HEK293 (cell line): ENCODE measurements at regions not wholly inside any gene's neighbourhood (a gene's known extent, or its start where the extent isn't known, plus 50 kb on each side); places are given as distances from the start of the nearest gene placed in this dataset.

Experiments
- EGR2 ChIP-seq: fragments of 450-650 bp; formaldehyde crosslinking; IDR thresholded peaks from 2 replicates; pipeline ENCODE4 v1.5.1; 2016; ENCODE audit warnings: low read depth, missing biosample characterization, missing genetic modification characterization
- HOXA7 ChIP-seq: sonication (generic); formaldehyde crosslinking; IDR thresholded peaks from 2 replicates; pipeline ENCODE4 v1.8.1; 2022; ENCODE audit warnings: missing genetic modification reagents, borderline replicate concordance
- KLF16 ChIP-seq: fragments of 450-650 bp; formaldehyde crosslinking; IDR thresholded peaks from 2 replicates; pipeline ENCODE4 v1.5.1; 2017; ENCODE audit warnings: missing biosample characterization, missing genetic modification characterization
- MZF1 ChIP-seq: fragments of 450-650 bp; formaldehyde crosslinking; IDR thresholded peaks from 2 replicates; pipeline ENCODE4 v1.5.1; 2017; ENCODE audit warnings: missing biosample characterization, missing genetic modification characterization, borderline replicate concordance
- ZNF138 ChIP-seq: fragments of 450-650 bp; formaldehyde crosslinking; IDR thresholded peaks from 2 replicates; pipeline ENCODE4 v1.5.1; 2016; ENCODE audit warnings: missing biosample characterization, missing genetic modification characterization, borderline replicate concordance
- ZNF23 ChIP-seq: fragments of 450-650 bp; formaldehyde crosslinking; IDR thresholded peaks from 2 replicates; pipeline ENCODE4 v1.5.1; 2016; ENCODE audit warnings: missing biosample characterization, missing genetic modification characterization, borderline replicate concordance
- ZNF768 ChIP-seq: fragments of 450-650 bp; formaldehyde crosslinking; IDR thresholded peaks from 2 replicates; pipeline ENCODE4 v1.5.1; 2018; ENCODE audit warnings: missing biosample characterization, mild to moderate bottlenecking, missing genetic modification characterization
- ZSCAN23 ChIP-seq: fragments of 450-650 bp; formaldehyde crosslinking; IDR thresholded peaks from 2 replicates; pipeline ENCODE4 v1.5.1; 2016; ENCODE audit warnings: missing biosample characterization, missing genetic modification characterization
- ZSCAN30 ChIP-seq: fragments of 450-650 bp; IDR thresholded peaks from 2 replicates; pipeline ENCODE4 v1.5.1; 2018; ENCODE audit warnings: missing biosample characterization, mild to moderate bottlenecking, missing genetic modification characterization, moderate library complexity
- TF ChIP-seq, protein P1 (sequence below): fragments of 450-650 bp; formaldehyde crosslinking; IDR thresholded peaks from 2 replicates; pipeline ENCODE4 v1.5.1; 2016; ENCODE audit warnings: missing biosample characterization, missing genetic modification characterization
- TF ChIP-seq, protein P2 (sequence below): fragments of 450-650 bp; formaldehyde crosslinking; IDR thresholded peaks from 2 replicates; pipeline ENCODE4 v1.5.1; 2016; ENCODE audit warnings: missing biosample characterization, missing genetic modification characterization
- TF ChIP-seq, protein P3 (sequence below): fragments of 450-650 bp; formaldehyde crosslinking; IDR thresholded peaks from 2 replicates; pipeline ENCODE4 v1.5.1; 2016; ENCODE audit warnings: missing biosample characterization, missing genetic modification characterization
- TF ChIP-seq, protein P4 (sequence below): fragments of 450-650 bp; formaldehyde crosslinking; IDR thresholded peaks from 2 replicates; pipeline ENCODE4 v1.5.1; 2016; ENCODE audit warnings: missing biosample characterization, missing genetic modification characterization
- TF ChIP-seq, protein P5 (sequence below): fragments of 450-650 bp; formaldehyde crosslinking; IDR thresholded peaks from 2 replicates; pipeline ENCODE4 v1.5.0; 2017; ENCODE audit warnings: missing biosample characterization, missing genetic modification characterization, borderline replicate concordance

GRCh38 chr11:11157185-11157584, 195.9 kb downstream of the CSNK2A3 start:
- TF ChIP-seq KLF16: no peak
- no peak for TF ChIP-seq ZSCAN23 (tag by site-specific recombination)
- TF ChIP-seq HOXA7 (CRISPR knock-in tag): no peak
- no peak for TF ChIP-seq ZNF768 (tag by site-specific recombination)
- TF ChIP-seq EGR2 (tag by site-specific recombination): no peak
- TF ChIP-seq, protein P1, sequence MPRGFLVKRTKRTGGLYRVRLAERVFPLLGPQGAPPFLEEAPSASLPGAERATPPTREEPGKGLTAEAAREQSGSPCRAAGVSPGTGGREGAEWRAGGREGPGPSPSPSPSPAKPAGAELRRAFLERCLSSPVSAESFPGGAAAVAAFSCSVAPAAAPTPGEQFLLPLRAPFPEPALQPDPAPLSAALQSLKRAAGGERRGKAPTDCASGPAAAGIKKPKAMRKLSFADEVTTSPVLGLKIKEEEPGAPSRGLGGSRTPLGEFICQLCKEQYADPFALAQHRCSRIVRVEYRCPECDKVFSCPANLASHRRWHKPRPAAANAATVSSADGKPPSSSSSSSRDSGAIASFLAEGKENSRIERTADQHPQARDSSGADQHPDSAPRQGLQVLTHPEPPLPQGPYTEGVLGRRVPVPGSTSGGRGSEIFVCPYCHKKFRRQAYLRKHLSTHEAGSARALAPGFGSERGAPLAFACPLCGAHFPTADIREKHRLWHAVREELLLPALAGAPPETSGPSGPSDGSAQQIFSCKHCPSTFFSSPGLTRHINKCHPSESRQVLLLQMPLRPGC (tag by site-specific recombination): no peak
- TF ChIP-seq, protein P2, sequence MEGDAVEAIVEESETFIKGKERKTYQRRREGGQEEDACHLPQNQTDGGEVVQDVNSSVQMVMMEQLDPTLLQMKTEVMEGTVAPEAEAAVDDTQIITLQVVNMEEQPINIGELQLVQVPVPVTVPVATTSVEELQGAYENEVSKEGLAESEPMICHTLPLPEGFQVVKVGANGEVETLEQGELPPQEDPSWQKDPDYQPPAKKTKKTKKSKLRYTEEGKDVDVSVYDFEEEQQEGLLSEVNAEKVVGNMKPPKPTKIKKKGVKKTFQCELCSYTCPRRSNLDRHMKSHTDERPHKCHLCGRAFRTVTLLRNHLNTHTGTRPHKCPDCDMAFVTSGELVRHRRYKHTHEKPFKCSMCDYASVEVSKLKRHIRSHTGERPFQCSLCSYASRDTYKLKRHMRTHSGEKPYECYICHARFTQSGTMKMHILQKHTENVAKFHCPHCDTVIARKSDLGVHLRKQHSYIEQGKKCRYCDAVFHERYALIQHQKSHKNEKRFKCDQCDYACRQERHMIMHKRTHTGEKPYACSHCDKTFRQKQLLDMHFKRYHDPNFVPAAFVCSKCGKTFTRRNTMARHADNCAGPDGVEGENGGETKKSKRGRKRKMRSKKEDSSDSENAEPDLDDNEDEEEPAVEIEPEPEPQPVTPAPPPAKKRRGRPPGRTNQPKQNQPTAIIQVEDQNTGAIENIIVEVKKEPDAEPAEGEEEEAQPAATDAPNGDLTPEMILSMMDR (tag by site-specific recombination): no peak
- TF ChIP-seq, protein P3, sequence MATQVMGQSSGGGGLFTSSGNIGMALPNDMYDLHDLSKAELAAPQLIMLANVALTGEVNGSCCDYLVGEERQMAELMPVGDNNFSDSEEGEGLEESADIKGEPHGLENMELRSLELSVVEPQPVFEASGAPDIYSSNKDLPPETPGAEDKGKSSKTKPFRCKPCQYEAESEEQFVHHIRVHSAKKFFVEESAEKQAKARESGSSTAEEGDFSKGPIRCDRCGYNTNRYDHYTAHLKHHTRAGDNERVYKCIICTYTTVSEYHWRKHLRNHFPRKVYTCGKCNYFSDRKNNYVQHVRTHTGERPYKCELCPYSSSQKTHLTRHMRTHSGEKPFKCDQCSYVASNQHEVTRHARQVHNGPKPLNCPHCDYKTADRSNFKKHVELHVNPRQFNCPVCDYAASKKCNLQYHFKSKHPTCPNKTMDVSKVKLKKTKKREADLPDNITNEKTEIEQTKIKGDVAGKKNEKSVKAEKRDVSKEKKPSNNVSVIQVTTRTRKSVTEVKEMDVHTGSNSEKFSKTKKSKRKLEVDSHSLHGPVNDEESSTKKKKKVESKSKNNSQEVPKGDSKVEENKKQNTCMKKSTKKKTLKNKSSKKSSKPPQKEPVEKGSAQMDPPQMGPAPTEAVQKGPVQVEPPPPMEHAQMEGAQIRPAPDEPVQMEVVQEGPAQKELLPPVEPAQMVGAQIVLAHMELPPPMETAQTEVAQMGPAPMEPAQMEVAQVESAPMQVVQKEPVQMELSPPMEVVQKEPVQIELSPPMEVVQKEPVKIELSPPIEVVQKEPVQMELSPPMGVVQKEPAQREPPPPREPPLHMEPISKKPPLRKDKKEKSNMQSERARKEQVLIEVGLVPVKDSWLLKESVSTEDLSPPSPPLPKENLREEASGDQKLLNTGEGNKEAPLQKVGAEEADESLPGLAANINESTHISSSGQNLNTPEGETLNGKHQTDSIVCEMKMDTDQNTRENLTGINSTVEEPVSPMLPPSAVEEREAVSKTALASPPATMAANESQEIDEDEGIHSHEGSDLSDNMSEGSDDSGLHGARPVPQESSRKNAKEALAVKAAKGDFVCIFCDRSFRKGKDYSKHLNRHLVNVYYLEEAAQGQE (tag by site-specific recombination): no peak
- TF ChIP-seq, protein P4, sequence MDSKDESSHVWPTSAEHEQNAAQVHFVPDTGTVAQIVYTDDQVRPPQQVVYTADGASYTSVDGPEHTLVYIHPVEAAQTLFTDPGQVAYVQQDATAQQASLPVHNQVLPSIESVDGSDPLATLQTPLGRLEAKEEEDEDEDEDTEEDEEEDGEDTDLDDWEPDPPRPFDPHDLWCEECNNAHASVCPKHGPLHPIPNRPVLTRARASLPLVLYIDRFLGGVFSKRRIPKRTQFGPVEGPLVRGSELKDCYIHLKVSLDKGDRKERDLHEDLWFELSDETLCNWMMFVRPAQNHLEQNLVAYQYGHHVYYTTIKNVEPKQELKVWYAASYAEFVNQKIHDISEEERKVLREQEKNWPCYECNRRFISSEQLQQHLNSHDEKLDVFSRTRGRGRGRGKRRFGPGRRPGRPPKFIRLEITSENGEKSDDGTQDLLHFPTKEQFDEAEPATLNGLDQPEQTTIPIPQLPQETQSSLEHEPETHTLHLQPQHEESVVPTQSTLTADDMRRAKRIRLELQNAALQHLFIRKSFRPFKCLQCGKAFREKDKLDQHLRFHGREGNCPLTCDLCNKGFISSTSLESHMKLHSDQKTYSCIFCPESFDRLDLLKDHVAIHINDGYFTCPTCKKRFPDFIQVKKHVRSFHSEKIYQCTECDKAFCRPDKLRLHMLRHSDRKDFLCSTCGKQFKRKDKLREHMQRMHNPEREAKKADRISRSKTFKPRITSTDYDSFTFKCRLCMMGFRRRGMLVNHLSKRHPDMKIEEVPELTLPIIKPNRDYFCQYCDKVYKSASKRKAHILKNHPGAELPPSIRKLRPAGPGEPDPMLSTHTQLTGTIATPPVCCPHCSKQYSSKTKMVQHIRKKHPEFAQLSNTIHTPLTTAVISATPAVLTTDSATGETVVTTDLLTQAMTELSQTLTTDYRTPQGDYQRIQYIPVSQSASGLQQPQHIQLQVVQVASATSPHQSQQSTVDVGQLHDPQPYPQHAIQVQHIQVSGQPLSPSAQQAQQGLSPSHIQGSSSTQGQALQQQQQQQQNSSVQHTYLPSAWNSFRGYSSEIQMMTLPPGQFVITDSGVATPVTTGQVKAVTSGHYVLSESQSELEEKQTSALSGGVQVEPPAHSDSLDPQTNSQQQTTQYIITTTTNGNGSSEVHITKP (tag by site-specific recombination): no peak
- TF ChIP-seq, protein P5, sequence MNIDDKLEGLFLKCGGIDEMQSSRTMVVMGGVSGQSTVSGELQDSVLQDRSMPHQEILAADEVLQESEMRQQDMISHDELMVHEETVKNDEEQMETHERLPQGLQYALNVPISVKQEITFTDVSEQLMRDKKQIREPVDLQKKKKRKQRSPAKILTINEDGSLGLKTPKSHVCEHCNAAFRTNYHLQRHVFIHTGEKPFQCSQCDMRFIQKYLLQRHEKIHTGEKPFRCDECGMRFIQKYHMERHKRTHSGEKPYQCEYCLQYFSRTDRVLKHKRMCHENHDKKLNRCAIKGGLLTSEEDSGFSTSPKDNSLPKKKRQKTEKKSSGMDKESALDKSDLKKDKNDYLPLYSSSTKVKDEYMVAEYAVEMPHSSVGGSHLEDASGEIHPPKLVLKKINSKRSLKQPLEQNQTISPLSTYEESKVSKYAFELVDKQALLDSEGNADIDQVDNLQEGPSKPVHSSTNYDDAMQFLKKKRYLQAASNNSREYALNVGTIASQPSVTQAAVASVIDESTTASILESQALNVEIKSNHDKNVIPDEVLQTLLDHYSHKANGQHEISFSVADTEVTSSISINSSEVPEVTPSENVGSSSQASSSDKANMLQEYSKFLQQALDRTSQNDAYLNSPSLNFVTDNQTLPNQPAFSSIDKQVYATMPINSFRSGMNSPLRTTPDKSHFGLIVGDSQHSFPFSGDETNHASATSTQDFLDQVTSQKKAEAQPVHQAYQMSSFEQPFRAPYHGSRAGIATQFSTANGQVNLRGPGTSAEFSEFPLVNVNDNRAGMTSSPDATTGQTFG (tag by site-specific recombination): no peak
- no peak for TF ChIP-seq ZNF23 (tag by site-specific recombination)
- TF ChIP-seq ZNF138 (tag by site-specific recombination): no peak
- no peak for TF ChIP-seq MZF1 (tag by site-specific recombination)
- no peak for TF ChIP-seq ZSCAN30 (tag by site-specific recombination)
